GM23338 (cell line): ENCODE measurements at regions not wholly inside any gene's neighbourhood (a gene's known extent, or its start where the extent isn't known, plus 50 kb on each side); places are given as distances from the start of the nearest gene placed in this dataset.

Experiments
- CREB1 ChIP-seq: fragments of 250-450 bp; sonication (Bioruptor Pico); IDR thresholded peaks from 2 replicates; pipeline ENCODE4 v1.5.0; 2020; ENCODE audit warnings: low read depth, mild to moderate bottlenecking, moderate library complexity
- EZH2 ChIP-seq: fragments of 200-600 bp; sonication (generic); IDR thresholded peaks from one replicate; pipeline ENCODE4 v1.8.0; 2017; ENCODE audit warnings: antibody characterized with exemption, mild to moderate bottlenecking, low read depth; ENCODE audit not compliant: unreplicated experiment
- EZH2phosphoT487 ChIP-seq: fragments of 200-600 bp; sonication (generic); IDR thresholded peaks from one replicate; pipeline ENCODE4 v1.8.1; 2018; ENCODE audit warnings: antibody characterized with exemption; ENCODE audit not compliant: unreplicated experiment
- JUNB ChIP-seq: IDR thresholded peaks from one replicate; pipeline ENCODE4 v1.6.1; 2016; ENCODE audit warnings: antibody characterized with exemption; ENCODE audit not compliant: unreplicated experiment
- NANOG ChIP-seq: IDR thresholded peaks from 2 replicates; pipeline ENCODE4 v1.6.1; 2016; ENCODE audit warnings: antibody characterized with exemption, borderline replicate concordance
- POLR2AphosphoS5 ChIP-seq: IDR thresholded peaks from 2 replicates; pipeline ENCODE4 v1.6.1; 2016; ENCODE audit warnings: antibody characterized with exemption, low read depth
- STAT1 ChIP-seq: IDR thresholded peaks from one replicate; pipeline ENCODE4 v1.6.1; 2016; ENCODE audit warnings: antibody characterized with exemption; ENCODE audit not compliant: unreplicated experiment
- ZNF114 ChIP-seq: fragments of 250-450 bp; sonication (Bioruptor Pico); IDR thresholded peaks from 2 replicates; pipeline ENCODE4 v1.5.0; 2020; ENCODE audit warnings: mild to moderate bottlenecking, moderate library complexity
- ZNF331 ChIP-seq: fragments of 250-450 bp; sonication (Bioruptor Pico); IDR thresholded peaks from 2 replicates; pipeline ENCODE4 v1.5.0; 2020; ENCODE audit warnings: low read depth, mild to moderate bottlenecking, moderate library complexity
- TF ChIP-seq, protein P1 (sequence below), 2 experiments: fragments of 200-600 bp in 1 of 2; sonication (generic) in 1 of 2; conservative IDR thresholded peaks; 2 replicates each; pipeline versions ENCODE4 v1.5.1 to v1.6.1; 2016 to 2017; ENCODE audit warnings: antibody characterized with exemption in 2 of 2, low read depth in 2 of 2, mild to moderate bottlenecking in 2 of 2, moderate library complexity in 1 of 2
- TF ChIP-seq, protein P2 (sequence below): IDR thresholded peaks from one replicate; pipeline ENCODE4 v1.6.1; 2018; ENCODE audit warnings: antibody characterized with exemption; ENCODE audit not compliant: unreplicated experiment
- TF ChIP-seq, protein P3 (sequence below): IDR thresholded peaks from 2 replicates; pipeline ENCODE4 v1.6.1; 2016; ENCODE audit warnings: antibody characterized with exemption
- TF ChIP-seq, protein P4 (sequence below): fragments of 250-450 bp; sonication (Bioruptor Pico); IDR thresholded peaks from 2 replicates; pipeline ENCODE4 v1.5.0; 2020; ENCODE audit warnings: mild to moderate bottlenecking, moderate library complexity

DNA sequence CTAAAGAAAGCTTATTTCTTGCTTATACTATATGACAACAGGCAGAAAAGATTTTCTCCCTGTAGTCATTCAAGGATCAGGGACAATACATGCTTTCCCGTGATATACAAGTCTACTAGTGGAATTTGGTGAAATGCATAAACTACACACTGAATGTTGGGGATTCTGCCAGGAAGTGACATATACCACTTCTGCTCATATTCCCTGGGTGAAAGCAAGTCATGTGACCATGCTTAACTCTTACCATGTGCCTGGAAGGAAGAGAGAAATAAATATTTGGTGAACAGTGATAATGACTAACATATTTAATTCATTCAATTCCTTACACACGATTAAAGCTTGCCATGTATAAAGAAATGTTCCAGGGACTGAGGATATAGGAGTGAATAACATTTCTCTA is 534.6 kb downstream of the PPARGC1A start:
- TF ChIP-seq EZH2phosphoT487 (no peak), CREB1 (CRISPR knock-in tag) (no peak), POLR2AphosphoS5 (no peak), JUNB (no peak), EZH2 (no peak), NANOG (no peak), ZNF114 (CRISPR knock-in tag) (no peak), ZNF331 (CRISPR knock-in tag) (no peak), STAT1 (no peak)
- TF ChIP-seq, protein P1, sequence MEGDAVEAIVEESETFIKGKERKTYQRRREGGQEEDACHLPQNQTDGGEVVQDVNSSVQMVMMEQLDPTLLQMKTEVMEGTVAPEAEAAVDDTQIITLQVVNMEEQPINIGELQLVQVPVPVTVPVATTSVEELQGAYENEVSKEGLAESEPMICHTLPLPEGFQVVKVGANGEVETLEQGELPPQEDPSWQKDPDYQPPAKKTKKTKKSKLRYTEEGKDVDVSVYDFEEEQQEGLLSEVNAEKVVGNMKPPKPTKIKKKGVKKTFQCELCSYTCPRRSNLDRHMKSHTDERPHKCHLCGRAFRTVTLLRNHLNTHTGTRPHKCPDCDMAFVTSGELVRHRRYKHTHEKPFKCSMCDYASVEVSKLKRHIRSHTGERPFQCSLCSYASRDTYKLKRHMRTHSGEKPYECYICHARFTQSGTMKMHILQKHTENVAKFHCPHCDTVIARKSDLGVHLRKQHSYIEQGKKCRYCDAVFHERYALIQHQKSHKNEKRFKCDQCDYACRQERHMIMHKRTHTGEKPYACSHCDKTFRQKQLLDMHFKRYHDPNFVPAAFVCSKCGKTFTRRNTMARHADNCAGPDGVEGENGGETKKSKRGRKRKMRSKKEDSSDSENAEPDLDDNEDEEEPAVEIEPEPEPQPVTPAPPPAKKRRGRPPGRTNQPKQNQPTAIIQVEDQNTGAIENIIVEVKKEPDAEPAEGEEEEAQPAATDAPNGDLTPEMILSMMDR (conservative IDR thresholded peaks at IDR 0.05; ENCODE audit: low read depth in 2 of 2): no peak
- TF ChIP-seq, protein P2, sequence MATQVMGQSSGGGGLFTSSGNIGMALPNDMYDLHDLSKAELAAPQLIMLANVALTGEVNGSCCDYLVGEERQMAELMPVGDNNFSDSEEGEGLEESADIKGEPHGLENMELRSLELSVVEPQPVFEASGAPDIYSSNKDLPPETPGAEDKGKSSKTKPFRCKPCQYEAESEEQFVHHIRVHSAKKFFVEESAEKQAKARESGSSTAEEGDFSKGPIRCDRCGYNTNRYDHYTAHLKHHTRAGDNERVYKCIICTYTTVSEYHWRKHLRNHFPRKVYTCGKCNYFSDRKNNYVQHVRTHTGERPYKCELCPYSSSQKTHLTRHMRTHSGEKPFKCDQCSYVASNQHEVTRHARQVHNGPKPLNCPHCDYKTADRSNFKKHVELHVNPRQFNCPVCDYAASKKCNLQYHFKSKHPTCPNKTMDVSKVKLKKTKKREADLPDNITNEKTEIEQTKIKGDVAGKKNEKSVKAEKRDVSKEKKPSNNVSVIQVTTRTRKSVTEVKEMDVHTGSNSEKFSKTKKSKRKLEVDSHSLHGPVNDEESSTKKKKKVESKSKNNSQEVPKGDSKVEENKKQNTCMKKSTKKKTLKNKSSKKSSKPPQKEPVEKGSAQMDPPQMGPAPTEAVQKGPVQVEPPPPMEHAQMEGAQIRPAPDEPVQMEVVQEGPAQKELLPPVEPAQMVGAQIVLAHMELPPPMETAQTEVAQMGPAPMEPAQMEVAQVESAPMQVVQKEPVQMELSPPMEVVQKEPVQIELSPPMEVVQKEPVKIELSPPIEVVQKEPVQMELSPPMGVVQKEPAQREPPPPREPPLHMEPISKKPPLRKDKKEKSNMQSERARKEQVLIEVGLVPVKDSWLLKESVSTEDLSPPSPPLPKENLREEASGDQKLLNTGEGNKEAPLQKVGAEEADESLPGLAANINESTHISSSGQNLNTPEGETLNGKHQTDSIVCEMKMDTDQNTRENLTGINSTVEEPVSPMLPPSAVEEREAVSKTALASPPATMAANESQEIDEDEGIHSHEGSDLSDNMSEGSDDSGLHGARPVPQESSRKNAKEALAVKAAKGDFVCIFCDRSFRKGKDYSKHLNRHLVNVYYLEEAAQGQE: no peak
- TF ChIP-seq, protein P3, sequence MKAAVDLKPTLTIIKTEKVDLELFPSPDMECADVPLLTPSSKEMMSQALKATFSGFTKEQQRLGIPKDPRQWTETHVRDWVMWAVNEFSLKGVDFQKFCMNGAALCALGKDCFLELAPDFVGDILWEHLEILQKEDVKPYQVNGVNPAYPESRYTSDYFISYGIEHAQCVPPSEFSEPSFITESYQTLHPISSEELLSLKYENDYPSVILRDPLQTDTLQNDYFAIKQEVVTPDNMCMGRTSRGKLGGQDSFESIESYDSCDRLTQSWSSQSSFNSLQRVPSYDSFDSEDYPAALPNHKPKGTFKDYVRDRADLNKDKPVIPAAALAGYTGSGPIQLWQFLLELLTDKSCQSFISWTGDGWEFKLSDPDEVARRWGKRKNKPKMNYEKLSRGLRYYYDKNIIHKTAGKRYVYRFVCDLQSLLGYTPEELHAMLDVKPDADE: no peak
- TF ChIP-seq, protein P4, sequence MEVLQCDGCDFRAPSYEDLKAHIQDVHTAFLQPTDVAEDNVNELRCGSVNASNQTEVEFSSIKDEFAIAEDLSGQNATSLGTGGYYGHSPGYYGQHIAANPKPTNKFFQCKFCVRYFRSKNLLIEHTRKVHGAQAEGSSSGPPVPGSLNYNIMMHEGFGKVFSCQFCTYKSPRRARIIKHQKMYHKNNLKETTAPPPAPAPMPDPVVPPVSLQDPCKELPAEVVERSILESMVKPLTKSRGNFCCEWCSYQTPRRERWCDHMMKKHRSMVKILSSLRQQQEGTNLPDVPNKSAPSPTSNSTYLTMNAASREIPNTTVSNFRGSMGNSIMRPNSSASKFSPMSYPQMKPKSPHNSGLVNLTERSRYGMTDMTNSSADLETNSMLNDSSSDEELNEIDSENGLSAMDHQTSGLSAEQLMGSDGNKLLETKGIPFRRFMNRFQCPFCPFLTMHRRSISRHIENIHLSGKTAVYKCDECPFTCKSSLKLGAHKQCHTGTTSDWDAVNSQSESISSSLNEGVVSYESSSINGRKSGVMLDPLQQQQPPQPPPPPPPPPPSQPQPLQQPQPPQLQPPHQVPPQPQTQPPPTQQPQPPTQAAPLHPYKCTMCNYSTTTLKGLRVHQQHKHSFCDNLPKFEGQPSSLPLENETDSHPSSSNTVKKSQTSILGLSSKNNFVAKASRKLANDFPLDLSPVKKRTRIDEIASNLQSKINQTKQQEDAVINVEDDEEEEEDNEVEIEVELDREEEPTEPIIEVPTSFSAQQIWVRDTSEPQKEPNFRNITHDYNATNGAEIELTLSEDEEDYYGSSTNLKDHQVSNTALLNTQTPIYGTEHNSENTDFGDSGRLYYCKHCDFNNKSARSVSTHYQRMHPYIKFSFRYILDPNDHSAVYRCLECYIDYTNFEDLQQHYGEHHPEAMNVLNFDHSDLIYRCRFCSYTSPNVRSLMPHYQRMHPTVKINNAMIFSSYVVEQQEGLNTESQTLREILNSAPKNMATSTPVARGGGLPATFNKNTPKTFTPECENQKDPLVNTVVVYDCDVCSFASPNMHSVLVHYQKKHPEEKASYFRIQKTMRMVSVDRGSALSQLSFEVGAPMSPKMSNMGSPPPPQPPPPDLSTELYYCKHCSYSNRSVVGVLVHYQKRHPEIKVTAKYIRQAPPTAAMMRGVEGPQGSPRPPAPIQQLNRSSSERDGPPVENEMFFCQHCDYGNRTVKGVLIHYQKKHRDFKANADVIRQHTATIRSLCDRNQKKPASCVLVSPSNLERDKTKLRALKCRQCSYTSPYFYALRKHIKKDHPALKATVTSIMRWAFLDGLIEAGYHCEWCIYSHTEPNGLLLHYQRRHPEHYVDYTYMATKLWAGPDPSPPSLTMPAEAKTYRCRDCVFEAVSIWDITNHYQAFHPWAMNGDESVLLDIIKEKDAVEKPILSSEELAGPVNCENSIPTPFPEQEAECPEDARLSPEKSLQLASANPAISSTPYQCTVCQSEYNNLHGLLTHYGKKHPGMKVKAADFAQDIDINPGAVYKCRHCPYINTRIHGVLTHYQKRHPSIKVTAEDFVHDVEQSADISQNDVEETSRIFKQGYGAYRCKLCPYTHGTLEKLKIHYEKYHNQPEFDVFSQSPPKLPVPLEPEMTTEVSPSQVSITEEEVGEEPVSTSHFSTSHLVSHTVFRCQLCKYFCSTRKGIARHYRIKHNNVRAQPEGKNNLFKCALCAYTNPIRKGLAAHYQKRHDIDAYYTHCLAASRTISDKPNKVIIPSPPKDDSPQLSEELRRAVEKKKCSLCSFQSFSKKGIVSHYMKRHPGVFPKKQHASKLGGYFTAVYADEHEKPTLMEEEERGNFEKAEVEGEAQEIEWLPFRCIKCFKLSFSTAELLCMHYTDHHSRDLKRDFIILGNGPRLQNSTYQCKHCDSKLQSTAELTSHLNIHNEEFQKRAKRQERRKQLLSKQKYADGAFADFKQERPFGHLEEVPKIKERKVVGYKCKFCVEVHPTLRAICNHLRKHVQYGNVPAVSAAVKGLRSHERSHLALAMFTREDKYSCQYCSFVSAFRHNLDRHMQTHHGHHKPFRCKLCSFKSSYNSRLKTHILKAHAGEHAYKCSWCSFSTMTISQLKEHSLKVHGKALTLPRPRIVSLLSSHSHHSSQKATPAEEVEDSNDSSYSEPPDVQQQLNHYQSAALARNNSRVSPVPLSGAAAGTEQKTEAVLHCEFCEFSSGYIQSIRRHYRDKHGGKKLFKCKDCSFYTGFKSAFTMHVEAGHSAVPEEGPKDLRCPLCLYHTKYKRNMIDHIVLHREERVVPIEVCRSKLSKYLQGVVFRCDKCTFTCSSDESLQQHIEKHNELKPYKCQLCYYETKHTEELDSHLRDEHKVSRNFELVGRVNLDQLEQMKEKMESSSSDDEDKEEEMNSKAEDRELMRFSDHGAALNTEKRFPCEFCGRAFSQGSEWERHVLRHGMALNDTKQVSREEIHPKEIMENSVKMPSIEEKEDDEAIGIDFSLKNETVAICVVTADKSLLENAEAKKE (CRISPR knock-in tag): no peak
